ENCODE measurements at regions not wholly inside any gene's neighbourhood (a gene's known extent, or its start where the extent isn't known, plus 50 kb on each side); places are given as distances from the start of the nearest gene placed in this dataset.

DNA sequence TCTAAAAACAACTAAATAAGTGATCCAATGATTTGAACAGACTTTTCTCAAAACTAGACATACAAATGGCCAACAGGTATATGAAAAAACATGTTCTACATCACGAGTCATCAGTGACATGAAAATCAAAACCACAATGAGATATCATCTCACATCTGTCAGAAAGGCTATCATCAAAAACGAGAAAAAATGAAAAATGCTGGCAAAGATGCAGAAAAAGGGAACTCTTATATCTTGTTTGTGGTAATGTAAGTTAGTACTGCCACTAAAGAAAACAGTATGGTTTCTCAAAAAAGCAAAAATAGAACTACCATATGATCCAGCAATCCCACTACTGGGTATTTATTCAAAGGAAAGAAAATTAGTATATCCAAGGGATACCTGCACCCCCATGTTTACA, 152.9 kb upstream of the FOXN2 start:
- Histone ChIP-seq H3K27me3 (no peaks in the 10 kb centered on the region), H3K27ac (no peak overlapping the region), H3K4me1 (no peaks in the 10 kb centered on the region), H3K36me3 (no peaks in the 10 kb centered on the region), H3K4me3 (no peak overlapping the region), H3K9me3 (no peaks in the 10 kb centered on the region), H3K9ac (ENCODE audit: low read depth in 2 of 2, low read length in 2 of 2) (no peak overlapping the region)
- TF ChIP-seq, protein P1, sequence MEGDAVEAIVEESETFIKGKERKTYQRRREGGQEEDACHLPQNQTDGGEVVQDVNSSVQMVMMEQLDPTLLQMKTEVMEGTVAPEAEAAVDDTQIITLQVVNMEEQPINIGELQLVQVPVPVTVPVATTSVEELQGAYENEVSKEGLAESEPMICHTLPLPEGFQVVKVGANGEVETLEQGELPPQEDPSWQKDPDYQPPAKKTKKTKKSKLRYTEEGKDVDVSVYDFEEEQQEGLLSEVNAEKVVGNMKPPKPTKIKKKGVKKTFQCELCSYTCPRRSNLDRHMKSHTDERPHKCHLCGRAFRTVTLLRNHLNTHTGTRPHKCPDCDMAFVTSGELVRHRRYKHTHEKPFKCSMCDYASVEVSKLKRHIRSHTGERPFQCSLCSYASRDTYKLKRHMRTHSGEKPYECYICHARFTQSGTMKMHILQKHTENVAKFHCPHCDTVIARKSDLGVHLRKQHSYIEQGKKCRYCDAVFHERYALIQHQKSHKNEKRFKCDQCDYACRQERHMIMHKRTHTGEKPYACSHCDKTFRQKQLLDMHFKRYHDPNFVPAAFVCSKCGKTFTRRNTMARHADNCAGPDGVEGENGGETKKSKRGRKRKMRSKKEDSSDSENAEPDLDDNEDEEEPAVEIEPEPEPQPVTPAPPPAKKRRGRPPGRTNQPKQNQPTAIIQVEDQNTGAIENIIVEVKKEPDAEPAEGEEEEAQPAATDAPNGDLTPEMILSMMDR (IDR thresholded peaks at IDR 0.05) = no peak
- DNase-seq = no peak
- intact Hi-C loops (cut with DNase I) = no loop called here

DNA sequence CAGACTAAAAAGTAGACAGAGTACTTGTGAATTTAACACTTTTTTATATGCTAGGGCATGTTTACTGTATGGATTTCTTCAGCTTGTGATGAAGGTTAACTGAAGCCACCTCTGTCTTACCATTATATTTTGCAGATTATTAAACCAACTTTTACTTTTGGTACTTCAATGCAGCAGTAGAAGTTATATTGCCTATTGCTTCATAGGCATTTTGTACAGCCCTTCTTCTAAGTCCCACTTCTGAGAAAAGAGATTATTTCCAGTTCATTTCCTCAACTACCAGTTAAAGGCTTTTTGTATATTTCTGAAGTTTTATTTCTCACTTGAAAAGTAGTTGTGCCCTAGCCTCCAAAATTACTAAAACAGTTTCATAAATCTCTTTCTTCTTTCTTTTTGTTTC, 151.7 kb upstream of the FOXN2 start:
- TF ChIP-seq, protein P1 (IDR thresholded peaks at IDR 0.05) = no peak
- H3K27me3 ChIP-seq = no peaks in the 10 kb centered on the region
- H3K36me3 ChIP-seq = no peaks in the 10 kb centered on the region
- no peak overlapping the region for H3K4me3 ChIP-seq
- no peaks in the 10 kb centered on the region for H3K9me3 ChIP-seq
- no peak for DNase-seq
- H3K4me1 ChIP-seq = no peaks in the 10 kb centered on the region
- H3K9ac ChIP-seq (ENCODE audit: low read depth in 2 of 2, low read length in 2 of 2) = no peak overlapping the region
- H3K27ac ChIP-seq = no peak overlapping the region
- intact Hi-C loops (cut with DNase I) = no loop called here

DNA sequence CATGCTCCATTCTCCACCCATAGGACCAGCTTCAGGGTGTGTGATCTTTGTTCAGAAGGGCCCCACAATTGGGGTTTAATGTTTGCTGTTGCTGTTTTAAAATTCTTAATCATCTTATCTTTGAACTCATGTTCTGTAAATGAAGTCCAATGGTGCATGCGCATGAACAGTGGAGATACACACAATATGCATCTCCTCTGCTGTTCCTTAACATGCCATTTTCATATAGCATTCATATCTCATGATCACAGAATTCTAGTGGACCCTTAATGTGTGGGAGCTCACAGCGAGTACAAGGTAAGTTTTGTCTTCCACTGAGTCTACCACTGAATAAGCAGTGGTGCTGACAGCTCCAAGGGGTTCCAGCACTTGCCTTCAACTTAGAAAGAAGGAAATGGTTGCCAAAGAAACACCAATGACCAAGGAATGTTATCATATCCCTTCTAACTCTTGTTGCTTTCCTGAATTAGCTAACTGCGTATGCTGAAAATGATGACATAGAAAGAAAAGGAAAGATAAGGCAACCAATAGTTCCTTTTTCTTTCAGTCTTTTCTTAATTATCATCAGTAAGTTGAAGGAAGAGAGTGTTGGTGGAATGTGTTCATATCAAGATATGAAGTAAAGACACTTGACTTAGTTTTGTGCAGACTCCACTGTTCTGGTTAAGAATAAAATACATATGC, 149.3 kb upstream of the FOXN2 start:
- Histone ChIP-seq H3K9me3 (no peaks in the 10 kb centered on the region), H3K9ac (ENCODE audit: low read depth in 2 of 2, low read length in 2 of 2) (no peak overlapping the region), H3K4me1 (no peaks in the 10 kb centered on the region), H3K27me3 (no peaks in the 10 kb centered on the region), H3K36me3 (no peaks in the 10 kb centered on the region), H3K4me3 (no peak overlapping the region), H3K27ac (no peak overlapping the region)
- TF ChIP-seq, protein P1 (IDR thresholded peaks at IDR 0.05) = no peak
- intact Hi-C loops (cut with DNase I) = no loop called here
- DNase-seq = no peak

DNA sequence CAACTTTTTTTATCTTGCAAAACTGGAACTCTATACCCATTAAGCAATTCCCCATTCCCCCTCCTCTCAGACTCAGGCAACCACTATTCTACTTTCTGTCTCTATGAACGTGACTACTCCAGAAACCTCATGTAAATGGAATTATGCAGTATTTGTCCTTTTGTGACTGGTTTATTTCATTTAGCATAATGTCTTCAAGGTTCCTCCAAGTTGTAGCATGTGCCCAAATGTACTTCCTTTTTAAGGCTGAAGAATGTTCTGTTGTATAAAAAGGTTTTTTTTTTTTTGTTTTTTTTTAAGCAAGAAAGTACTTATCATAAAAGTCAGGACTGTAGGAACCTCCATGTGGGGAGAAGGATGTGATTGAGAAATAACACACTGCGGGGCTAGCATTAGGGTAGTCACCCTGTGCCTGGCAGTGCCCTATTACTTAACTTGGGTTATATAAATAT, 145.3 kb upstream of the FOXN2 start:
- Histone ChIP-seq H3K9ac (ENCODE audit: low read depth in 2 of 2, low read length in 2 of 2) (no peak overlapping the region), H3K27ac (no peak overlapping the region), H3K9me3 (no peaks in the 10 kb centered on the region), H3K4me1 (no peaks in the 10 kb centered on the region), H3K27me3 (no peaks in the 10 kb centered on the region), H3K36me3 (no peaks in the 10 kb centered on the region), H3K4me3 (no peak overlapping the region)
- no peak for DNase-seq
- TF ChIP-seq, protein P1 (IDR thresholded peaks at IDR 0.05) = no peak
- intact Hi-C loops (cut with DNase I) = no loop called here

DNA sequence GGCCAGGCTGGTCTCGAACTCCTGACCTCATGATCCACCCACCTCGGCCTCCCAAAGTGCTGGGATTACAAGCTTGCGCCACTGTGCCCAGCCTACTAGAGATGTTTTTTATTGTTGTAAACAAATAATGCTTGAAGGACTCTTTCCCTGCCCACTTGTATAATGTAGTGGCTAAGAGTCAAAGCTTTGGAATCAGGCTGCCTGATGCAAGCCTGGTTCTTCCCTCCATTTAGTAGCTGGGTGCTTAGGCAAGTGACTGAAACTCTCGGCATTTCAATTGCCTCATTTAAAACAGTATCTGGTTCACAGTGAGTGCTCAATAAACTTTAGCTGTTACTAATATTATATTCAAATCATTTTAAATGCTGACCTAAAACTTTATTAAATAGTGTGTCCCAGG, 144.2 kb upstream of the FOXN2 start:
- no peak overlapping the region for H3K9ac ChIP-seq (ENCODE audit: low read depth in 2 of 2, low read length in 2 of 2)

More for the DNA sequence above, 144.2 kb upstream of the FOXN2 start:
- no peaks in the 10 kb centered on the region for H3K9me3 ChIP-seq
- intact Hi-C loops (cut with DNase I) = no loop called here
- TF ChIP-seq, protein P1 (IDR thresholded peaks at IDR 0.05) = no peak
- H3K4me1 ChIP-seq = no peaks in the 10 kb centered on the region
- no peak overlapping the region for H3K27ac ChIP-seq
- H3K4me3 ChIP-seq = no peak overlapping the region
- no peak for DNase-seq
- no peaks in the 10 kb centered on the region for H3K27me3 ChIP-seq
- H3K36me3 ChIP-seq = no peaks in the 10 kb centered on the region

Measured in colonic mucosa (tissue), 4 donors.